ENCODE measurements at regions not wholly inside any gene's neighbourhood (a gene's known extent, or its start where the extent isn't known, plus 50 kb on each side); places are given as distances from the start of the nearest gene placed in this dataset.
"Not testable (repeated sequence)": the region's sequence is repeated elsewhere in the genome, so short reads cannot be mapped to it uniquely, and the experiment has no call there.

DNA sequence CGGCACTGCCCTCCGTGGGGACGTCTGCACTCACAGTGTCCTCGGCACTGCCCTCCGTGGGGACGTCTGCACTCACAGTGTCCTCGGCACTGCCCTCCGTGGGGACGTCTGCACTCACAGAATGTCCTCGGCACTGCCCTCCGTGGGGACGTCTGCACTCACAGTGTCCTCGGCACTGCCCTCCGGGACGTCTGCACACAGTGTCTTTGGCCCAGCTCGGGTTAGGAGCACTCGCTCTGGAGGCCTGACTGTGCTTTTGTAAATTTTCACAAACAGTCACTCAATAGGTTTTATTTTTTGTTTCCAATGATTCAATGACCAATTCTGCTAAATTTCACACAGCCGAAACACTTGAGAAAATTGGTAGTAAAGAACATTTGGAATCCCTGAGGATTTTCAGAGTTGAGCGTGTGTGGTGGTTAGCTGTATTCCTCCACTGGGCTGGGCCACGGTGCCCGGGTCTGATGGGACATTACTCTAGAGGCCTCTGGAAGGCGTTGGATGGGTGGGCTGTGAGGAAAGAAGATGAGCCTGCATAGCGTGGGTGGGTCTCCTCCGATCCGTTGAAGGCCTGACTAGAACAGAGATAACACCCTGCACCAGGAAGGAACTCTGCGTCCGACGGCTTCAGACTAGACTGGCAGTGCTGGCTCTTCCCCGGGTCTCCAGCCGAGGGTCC, 134.8 kb downstream of the RTP5 start:
- no peak overlapping the region for H3K4me3 ChIP-seq (ENCODE audit: low read length)
- 86% methylated on average over 17 of the region's 30 CpGs for WGBS (ENCODE audit: insufficient coverage)

DNA sequence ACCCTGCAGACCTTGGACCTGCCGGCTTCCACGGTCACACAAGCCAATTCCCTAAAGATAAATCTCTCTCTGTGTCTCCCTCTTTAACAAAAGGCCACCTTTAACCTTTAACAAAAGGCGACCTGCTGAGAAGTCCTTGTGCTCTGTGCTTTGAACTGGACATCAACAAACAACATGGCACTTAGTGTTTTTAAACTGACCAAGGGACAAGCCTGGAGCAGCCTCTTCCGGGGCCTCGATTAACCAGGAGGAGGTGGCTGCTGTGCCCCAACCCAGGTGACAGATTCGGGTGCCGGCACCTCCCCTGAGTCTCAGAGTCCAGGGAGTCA, 135.3 kb downstream of the RTP5 start:
- WGBS (ENCODE audit: insufficient coverage), result 78% methylated on average over 3 of the region's 7 CpGs
- H3K36me3 ChIP-seq (ENCODE audit: control insufficient read depth, insufficient read depth, low read length), result no peaks in the 10 kb centered on the region
- DNase-seq, result no peak
- H3K27me3 ChIP-seq (ENCODE audit: control insufficient read depth, insufficient read depth, low read length), result peaks cover 2% of the 10 kb centered on the region
- no peaks in the 10 kb centered on the region for H3K9me3 ChIP-seq (replicated peaks; ENCODE audit: control insufficient read depth, low read depth, low read length)
- no peaks in the 10 kb centered on the region for H3K4me1 ChIP-seq (ENCODE audit: control insufficient read depth, insufficient read depth, low read length)
- H3K27ac ChIP-seq (ENCODE audit: low read length), result no peak overlapping the region
- H3K4me3 ChIP-seq (ENCODE audit: low read length), result no peak overlapping the region

More for the DNA sequence above, 134.8 kb downstream of the RTP5 start:
- Histone ChIP-seq H3K36me3 (ENCODE audit: control insufficient read depth, insufficient read depth, low read length) (no peaks in the 10 kb centered on the region), H3K9me3 (replicated peaks; ENCODE audit: control insufficient read depth, low read depth, low read length) (no peaks in the 10 kb centered on the region), H3K27me3 (ENCODE audit: control insufficient read depth, insufficient read depth, low read length) (peaks cover 2% of the 10 kb centered on the region), H3K4me1 (ENCODE audit: control insufficient read depth, insufficient read depth, low read length) (no peaks in the 10 kb centered on the region), H3K27ac (ENCODE audit: low read length) (no peak overlapping the region)
- no peak for DNase-seq

DNA sequence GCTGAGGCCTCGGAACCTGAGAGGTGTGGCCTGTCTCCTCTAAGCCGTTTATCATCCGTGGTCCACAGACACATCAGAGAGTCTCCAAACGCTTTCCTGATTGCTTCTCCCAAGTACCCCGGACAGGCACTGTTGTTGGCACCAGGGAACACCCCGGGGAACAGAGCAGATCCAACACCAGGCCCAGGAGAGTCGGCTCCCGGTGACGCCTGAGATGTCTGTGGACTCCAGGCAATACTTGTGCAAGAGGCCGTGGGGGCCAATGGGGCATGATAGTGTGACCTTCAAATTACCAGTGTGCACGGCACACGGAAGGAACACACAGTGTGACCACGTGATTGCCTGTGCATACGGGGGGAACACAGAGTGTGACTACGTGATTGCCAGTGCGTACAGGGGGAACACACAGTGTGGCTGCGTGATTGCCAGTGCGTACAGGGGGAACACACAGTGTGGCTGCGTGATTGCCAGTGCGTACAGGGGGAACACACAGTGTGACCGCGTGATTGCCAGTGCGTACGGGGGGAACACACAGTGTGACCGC, 136.6 kb downstream of the RTP5 start:
- 76% methylated on average over 13 of the region's 25 CpGs for WGBS (ENCODE audit: insufficient coverage)
- H3K4me1 ChIP-seq (ENCODE audit: control insufficient read depth, insufficient read depth, low read length); H3K36me3 ChIP-seq (ENCODE audit: control insufficient read depth, insufficient read depth, low read length); H3K4me3 ChIP-seq (ENCODE audit: low read length); H3K9me3 ChIP-seq (replicated peaks; ENCODE audit: control insufficient read depth, low read depth, low read length); H3K27ac ChIP-seq (ENCODE audit: low read length); H3K27me3 ChIP-seq (ENCODE audit: control insufficient read depth, insufficient read depth, low read length); DNase-seq: not testable (repeated sequence)

DNA sequence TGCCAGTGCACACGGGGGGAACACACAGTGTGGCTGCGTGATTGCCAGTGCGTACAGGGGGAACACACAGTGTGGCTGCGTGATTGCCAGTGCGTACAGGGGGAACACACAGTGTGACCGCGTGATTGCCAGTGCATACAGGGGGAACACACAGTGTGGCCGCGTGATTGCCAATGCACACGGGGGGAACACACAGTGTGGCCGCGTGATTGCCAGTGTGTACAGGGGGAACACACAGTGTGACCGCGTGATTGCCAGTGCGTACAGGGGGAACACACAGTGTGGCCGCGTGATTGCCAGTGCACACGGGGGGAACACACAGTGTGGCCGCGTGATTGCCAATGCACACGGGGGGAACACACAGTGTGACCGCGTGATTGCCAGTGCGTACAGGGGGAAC, 139.4 kb downstream of the RTP5 start:
- DNase-seq; H3K4me3 ChIP-seq (ENCODE audit: low read length); H3K4me1 ChIP-seq (ENCODE audit: control insufficient read depth, insufficient read depth, low read length); H3K27ac ChIP-seq (ENCODE audit: low read length); H3K27me3 ChIP-seq (ENCODE audit: control insufficient read depth, insufficient read depth, low read length); H3K36me3 ChIP-seq (ENCODE audit: control insufficient read depth, insufficient read depth, low read length); H3K9me3 ChIP-seq (replicated peaks; ENCODE audit: control insufficient read depth, low read depth, low read length): not testable (repeated sequence)
- WGBS (ENCODE audit: insufficient coverage), result 100% methylated on average over 1 of the region's 24 CpGs

DNA sequence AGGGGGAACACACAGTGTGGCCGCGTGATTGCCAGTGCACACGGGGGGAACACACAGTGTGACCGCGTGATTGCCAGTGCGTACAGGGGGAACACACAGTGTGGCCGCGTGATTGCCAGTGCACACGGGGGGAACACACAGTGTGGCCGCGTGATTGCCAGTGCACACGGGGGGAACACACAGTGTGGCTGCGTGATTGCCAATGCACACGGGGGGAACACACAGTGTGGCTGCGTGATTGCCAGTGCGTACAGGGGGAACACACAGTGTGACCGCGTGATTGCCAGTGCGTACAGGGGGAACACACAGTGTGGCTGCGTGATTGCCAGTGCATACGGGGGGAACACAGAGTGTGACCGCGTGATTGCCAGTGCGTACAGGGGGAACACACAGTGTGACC, 140.3 kb downstream of the RTP5 start:
- not testable (repeated sequence) for H3K27me3 ChIP-seq (ENCODE audit: control insufficient read depth, insufficient read depth, low read length); H3K36me3 ChIP-seq (ENCODE audit: control insufficient read depth, insufficient read depth, low read length); H3K27ac ChIP-seq (ENCODE audit: low read length); H3K4me1 ChIP-seq (ENCODE audit: control insufficient read depth, insufficient read depth, low read length); H3K9me3 ChIP-seq (replicated peaks; ENCODE audit: control insufficient read depth, low read depth, low read length); H3K4me3 ChIP-seq (ENCODE audit: low read length); DNase-seq
- WGBS (ENCODE audit: insufficient coverage), result no CpG with 5 or more reads among the region's 24 CpGs

DNA sequence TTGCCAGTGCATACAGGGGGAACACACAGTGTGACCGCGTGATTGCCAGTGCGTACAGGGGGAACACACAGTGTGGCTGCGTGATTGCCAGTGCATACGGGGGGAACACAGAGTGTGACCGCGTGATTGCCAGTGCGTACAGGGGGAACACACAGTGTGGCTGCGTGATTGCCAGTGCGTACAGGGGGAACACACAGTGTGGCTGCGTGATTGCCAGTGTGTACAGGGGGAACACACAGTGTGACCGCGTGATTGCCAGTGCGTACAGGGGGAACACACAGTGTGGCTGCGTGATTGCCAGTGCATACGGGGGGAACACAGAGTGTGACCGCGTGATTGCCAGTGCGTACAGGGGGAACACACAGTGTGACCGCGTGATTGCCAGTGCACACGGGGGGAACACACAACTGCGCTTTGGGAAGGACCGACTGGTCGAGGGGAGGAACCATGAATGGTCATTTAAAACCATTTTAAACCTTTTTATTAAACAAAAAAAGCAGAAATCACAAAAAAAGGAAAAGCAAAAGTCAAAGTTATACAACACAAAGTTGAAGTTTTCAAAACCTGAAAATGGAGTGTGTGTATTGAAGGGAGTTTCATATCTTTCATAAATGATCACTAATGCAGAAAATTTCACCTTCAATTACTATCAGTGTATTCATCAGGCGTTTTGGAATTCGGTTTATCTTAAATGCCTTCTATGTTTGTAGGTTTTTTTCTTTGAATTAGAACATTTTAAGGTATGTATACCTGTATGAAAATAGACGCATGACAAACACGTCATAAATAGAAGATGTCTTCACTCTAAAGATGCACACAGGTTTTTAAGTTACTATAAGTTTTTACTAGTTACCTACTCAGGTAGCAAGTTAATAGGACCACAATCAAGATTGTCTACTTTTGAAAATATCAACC, 141.0 kb downstream of the RTP5 start:
- not testable (repeated sequence) for H3K9me3 ChIP-seq (replicated peaks; ENCODE audit: control insufficient read depth, low read depth, low read length); H3K4me1 ChIP-seq (ENCODE audit: control insufficient read depth, insufficient read depth, low read length); H3K27ac ChIP-seq (ENCODE audit: low read length); H3K36me3 ChIP-seq (ENCODE audit: control insufficient read depth, insufficient read depth, low read length); H3K27me3 ChIP-seq (ENCODE audit: control insufficient read depth, insufficient read depth, low read length); DNase-seq; H3K4me3 ChIP-seq (ENCODE audit: low read length)
- WGBS (ENCODE audit: insufficient coverage), result 53% methylated on average over 3 of the region's 29 CpGs

DNA sequence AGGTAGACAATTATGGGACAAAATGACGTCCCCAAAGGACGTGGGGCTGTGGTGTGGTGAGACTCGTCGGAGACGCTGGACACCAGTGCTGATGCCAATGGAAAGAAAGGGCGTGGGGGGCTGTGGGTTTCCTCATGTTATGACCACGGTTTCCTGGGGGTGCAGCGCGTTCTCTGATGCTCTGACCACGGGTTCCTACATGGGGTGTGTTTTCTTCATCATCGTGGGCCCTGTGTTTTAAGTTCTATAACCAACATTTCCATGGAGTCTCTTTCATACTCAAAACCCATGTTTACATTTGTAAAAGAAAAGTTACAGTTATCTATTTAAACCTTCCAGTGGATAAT, 141.6 kb downstream of the RTP5 start:
- Histone ChIP-seq H3K36me3 (ENCODE audit: control insufficient read depth, insufficient read depth, low read length) (no peaks in the 10 kb centered on the region), H3K4me1 (ENCODE audit: control insufficient read depth, insufficient read depth, low read length) (no peaks in the 10 kb centered on the region), H3K4me3 (ENCODE audit: low read length) (no peak overlapping the region), H3K27me3 (ENCODE audit: control insufficient read depth, insufficient read depth, low read length) (no peaks in the 10 kb centered on the region), H3K27ac (ENCODE audit: low read length) (no peak overlapping the region), H3K9me3 (replicated peaks; ENCODE audit: control insufficient read depth, low read depth, low read length) (no peaks in the 10 kb centered on the region)
- 66% methylated on average over 5 of the region's 11 CpGs for WGBS (ENCODE audit: insufficient coverage)
- no peak for DNase-seq

DNA sequence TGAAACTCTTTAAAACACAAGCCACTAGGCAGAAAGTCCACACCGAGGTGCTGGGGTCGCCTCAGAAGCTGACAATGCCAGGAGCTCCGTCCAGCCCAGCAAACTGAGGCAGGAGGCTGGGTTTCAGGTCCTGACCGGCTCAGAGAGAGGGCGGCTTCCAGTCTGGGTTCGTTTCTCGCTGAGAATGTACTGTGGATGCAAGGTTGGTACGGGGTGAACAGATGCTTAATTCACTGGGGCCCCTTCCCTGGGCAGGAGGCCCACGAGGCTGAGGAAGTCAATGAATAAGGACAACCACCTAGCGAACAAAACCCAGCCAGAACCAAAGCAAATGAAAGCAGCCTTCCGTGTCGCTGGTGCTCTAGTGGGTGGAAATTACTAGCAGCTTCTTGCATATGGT, 142.0 kb downstream of the RTP5 start:
- whole genome bisulfite sequencing (ENCODE audit: insufficient coverage), result 88% methylated on average over 8 of the region's 12 CpGs
- Histone ChIP-seq H3K27me3 (ENCODE audit: control insufficient read depth, insufficient read depth, low read length) (no peaks in the 10 kb centered on the region), H3K27ac (ENCODE audit: low read length) (no peak overlapping the region), H3K9me3 (replicated peaks; ENCODE audit: control insufficient read depth, low read depth, low read length) (no peaks in the 10 kb centered on the region), H3K36me3 (ENCODE audit: control insufficient read depth, insufficient read depth, low read length) (no peaks in the 10 kb centered on the region), H3K4me1 (ENCODE audit: control insufficient read depth, insufficient read depth, low read length) (no peaks in the 10 kb centered on the region), H3K4me3 (ENCODE audit: low read length) (no peak overlapping the region)
- no peak for DNase-seq

DNA sequence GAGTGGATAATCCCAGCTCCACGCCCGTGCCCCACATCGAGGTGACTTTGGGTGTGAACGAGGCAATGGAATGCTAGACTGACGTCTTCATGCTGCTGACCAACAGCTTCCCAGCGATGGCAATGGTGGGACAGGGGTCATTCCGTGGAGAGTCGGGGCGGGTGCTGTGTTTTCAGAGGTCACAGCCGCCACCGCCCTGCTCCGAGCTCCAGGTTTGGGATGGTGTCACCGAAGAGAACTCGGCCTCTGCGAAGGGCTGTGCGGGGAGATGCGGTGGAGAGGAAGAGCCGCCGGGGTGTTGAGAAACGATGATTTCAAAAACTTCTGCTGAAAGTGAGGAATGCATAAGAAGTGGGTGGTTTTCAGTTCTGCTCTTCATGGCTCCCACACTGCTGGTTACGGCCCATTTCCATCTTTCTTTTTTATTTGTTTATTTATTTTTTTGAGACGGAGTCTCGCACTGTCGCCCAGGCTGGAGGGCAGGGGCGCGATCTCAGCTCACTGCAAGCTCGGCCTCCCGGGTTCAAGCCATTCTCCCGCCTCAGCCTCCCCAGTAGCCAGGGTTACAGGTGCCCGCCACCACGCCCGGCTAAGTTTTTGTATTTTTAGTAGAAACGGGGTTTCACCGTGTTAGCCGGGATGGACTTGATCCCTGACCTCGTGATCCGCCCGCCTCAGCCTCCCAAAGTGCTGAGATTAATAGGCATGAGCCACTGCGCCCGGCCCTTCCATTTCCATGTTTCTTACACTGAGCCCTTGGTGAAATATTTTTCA, 142.6 kb downstream of the RTP5 start:
- WGBS (ENCODE audit: insufficient coverage), result 87% methylated on average over 30 of the region's 40 CpGs
- no peak for DNase-seq
- no peaks in the 10 kb centered on the region for H3K36me3 ChIP-seq (ENCODE audit: control insufficient read depth, insufficient read depth, low read length)
- H3K9me3 ChIP-seq (replicated peaks; ENCODE audit: control insufficient read depth, low read depth, low read length), result no peaks in the 10 kb centered on the region
- H3K27ac ChIP-seq (ENCODE audit: low read length), result no peak overlapping the region
- H3K4me3 ChIP-seq (ENCODE audit: low read length), result no peak overlapping the region
- H3K4me1 ChIP-seq (ENCODE audit: control insufficient read depth, insufficient read depth, low read length), result no peaks in the 10 kb centered on the region
- H3K27me3 ChIP-seq (ENCODE audit: control insufficient read depth, insufficient read depth, low read length), result no peaks in the 10 kb centered on the region
